Ishikawa (cell line): ENCODE measurements at regions not wholly inside any gene's neighbourhood (a gene's known extent, or its start where the extent isn't known, plus 50 kb on each side); places are given as distances from the start of the nearest gene placed in this dataset.

Experiments used
- CEBPB ChIP-seq: IDR thresholded peaks from 2 replicates; pipeline ENCODE4 v1.6.1; 2012
- CREB1 ChIP-seq: IDR thresholded peaks from 2 replicates; pipeline ENCODE4 v1.6.1; 2012; ENCODE audit warnings: low read depth
- EGR1 ChIP-seq: IDR thresholded peaks from 2 replicates; pipeline ENCODE4 v1.6.1; 2012
- EP300 ChIP-seq: IDR thresholded peaks from 2 replicates; pipeline ENCODE4 v1.6.1; 2012; ENCODE audit warnings: borderline replicate concordance
- FOXM1 ChIP-seq: IDR thresholded peaks from 2 replicates; pipeline ENCODE4 v1.6.1; 2012; ENCODE audit warnings: low read depth, borderline replicate concordance
- MAX ChIP-seq: IDR thresholded peaks from 2 replicates; pipeline ENCODE4 v1.6.1; 2012
- NFIC ChIP-seq: IDR thresholded peaks from 2 replicates; pipeline ENCODE4 v1.6.1; 2012
- RAD21 ChIP-seq: IDR thresholded peaks from 2 replicates; pipeline ENCODE4 v1.6.1; 2012; ENCODE audit warnings: low read depth
- REST ChIP-seq: IDR thresholded peaks from 2 replicates; pipeline ENCODE4 v1.6.1; 2012; ENCODE audit warnings: low read depth, mild to moderate bottlenecking
- TAF1 ChIP-seq: IDR thresholded peaks from 2 replicates; pipeline ENCODE4 v1.6.1; 2012; ENCODE audit warnings: low read depth, mild to moderate bottlenecking
- TCF12 ChIP-seq: IDR thresholded peaks from 2 replicates; pipeline ENCODE4 v1.6.1; 2012; ENCODE audit warnings: low read depth
- TEAD4 ChIP-seq: IDR thresholded peaks from 2 replicates; pipeline ENCODE4 v1.6.1; 2012
- USF1 ChIP-seq: IDR thresholded peaks from 2 replicates; pipeline ENCODE4 v1.6.1; 2012
- YY1 ChIP-seq: IDR thresholded peaks from 2 replicates; pipeline ENCODE4 v1.6.1; 2012; ENCODE audit warnings: low read depth
- ZBTB7A ChIP-seq: IDR thresholded peaks from 2 replicates; pipeline ENCODE4 v1.6.1; 2012; ENCODE audit warnings: low read depth

GRCh38 chr18:60499675-60500074 lies 127.1 kb upstream of the MC4R start:
- TF ChIP-seq CREB1: no peak
- no peak for TF ChIP-seq TCF12
- no peak for TF ChIP-seq RAD21
- TF ChIP-seq NFIC: no peak
- TF ChIP-seq CEBPB: no peak
- no peak for TF ChIP-seq TAF1
- no peak for TF ChIP-seq FOXM1
- TF ChIP-seq USF1: no peak
- no peak for TF ChIP-seq YY1
- TF ChIP-seq EP300: no peak
- TF ChIP-seq TEAD4: no peak
- TF ChIP-seq ZBTB7A: no peak
- TF ChIP-seq MAX: no peak
- TF ChIP-seq EGR1: no peak
- no peak for TF ChIP-seq REST

- TF ChIP-seq YY1 (no peak), NFIC (no peak), CEBPB (no peak)
These were observed 128.4 kb upstream of the MC4R start for GRCh38 chr18:60500960-60501359.

GRCh38 chr18:60502591-60502990 lies 130.0 kb upstream of the MC4R start:
- TF ChIP-seq FOXM1 (no peak), USF1 (no peak), EGR1 (no peak), REST (no peak), YY1 (no peak), TAF1 (no peak), ZBTB7A (no peak), EP300 (no peak), MAX (no peak), RAD21 (no peak)

- TF ChIP-seq ZBTB7A (no peak), TAF1 (no peak), RAD21 (no peak), MAX (no peak), YY1 (no peak), NFIC (no peak), TEAD4 (no peak), CREB1 (no peak), TCF12 (no peak), FOXM1 (no peak), CEBPB (no peak), REST (no peak), USF1 (no peak), EP300 (no peak), EGR1 (no peak)
These were observed 130.6 kb upstream of the MC4R start for GRCh38 chr18:60503199-60503598.

GRCh38 chr18:60506190-60506589 lies 133.6 kb upstream of the MC4R start:
- no peak for TF ChIP-seq TCF12
- no peak for TF ChIP-seq FOXM1
- TF ChIP-seq EP300: no peak
- no peak for TF ChIP-seq TAF1
- TF ChIP-seq REST: no peak
- TF ChIP-seq MAX: no peak
- no peak for TF ChIP-seq USF1
- TF ChIP-seq ZBTB7A: no peak
- TF ChIP-seq TEAD4: no peak
- TF ChIP-seq CREB1: no peak
- no peak for TF ChIP-seq RAD21
- no peak for TF ChIP-seq EGR1
- TF ChIP-seq YY1: no peak
- no peak for TF ChIP-seq NFIC
- no peak for TF ChIP-seq CEBPB
